ENCODE measurements at regions not wholly inside any gene's neighbourhood (a gene's known extent, or its start where the extent isn't known, plus 50 kb on each side); places are given as distances from the start of the nearest gene placed in this dataset.
A peak's percentile ranks its signal among the peaks of the same experiment; 100 is the strongest.
"Not testable (repeated sequence)": the region's sequence is repeated elsewhere in the genome, so short reads cannot be mapped to it uniquely, and the experiment has no call there.

DNA sequence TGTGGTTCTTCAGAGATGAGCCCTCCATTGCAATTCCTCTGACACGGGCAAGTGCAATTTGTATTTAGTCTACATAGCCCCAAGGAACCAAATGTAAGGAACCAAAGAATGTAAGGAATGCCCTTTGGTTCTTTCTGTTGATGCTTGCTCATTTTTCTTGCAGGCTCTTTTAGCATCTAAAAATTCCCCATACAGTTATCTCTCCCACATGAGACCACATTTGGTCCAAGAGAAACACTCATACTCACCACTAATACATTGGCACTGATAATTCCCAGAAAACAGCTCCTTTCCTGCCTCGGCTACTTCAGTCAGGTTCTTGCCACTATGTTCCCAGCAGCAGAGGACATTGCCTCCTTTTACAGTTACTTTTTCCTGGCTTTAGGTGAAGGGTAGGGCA lies 332.6 kb downstream of the AEBP2 start:
- DNase-seq (ENCODE audit: low spot score), result no peak

DNA sequence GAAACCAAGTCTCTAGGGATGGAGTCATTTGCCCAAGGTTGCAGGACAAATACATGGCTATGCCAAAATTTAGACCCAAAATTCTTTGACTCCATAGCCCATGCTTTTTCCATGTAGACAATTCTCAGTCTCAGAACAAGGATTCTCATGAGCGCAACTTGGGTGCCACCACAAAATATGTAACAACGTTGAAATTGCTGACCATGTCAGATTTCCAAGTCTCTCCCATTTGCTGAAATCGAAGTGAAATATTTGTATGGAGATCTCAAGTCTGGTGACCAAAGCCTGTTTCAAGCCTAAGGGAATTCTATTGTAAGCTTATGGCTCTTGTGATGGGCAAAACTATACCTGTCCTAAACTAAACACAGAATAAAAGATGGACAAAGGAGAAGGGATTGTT lies 333.5 kb downstream of the AEBP2 start:
- no peak for DNase-seq (ENCODE audit: low spot score)

- no peak for DNase-seq (ENCODE audit: low spot score)
These were observed 335.9 kb downstream of the AEBP2 start for GRCh38 chr12:19775241-19775640.

DNA sequence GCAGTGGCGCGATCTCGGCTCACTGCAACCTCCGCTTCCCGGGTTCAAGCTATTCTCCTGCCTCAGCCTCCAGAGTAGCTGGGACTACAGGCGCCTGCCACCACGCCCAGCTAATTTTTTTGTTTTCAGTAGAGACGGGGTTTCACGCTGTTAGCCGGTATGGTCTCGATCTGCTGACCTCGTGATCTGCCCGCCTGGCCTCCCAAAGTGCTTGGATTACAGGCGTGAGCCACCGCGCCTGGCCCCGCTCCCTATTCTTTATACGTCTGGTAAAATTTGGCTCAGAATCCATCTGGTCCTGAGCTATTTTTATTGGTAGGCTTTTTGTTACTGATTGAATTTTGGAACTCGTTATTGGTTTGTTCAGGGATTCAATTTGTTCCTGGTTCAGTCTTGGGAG lies 336.7 kb downstream of the AEBP2 start:
- not testable (repeated sequence) for DNase-seq (ENCODE audit: low spot score)

DNA sequence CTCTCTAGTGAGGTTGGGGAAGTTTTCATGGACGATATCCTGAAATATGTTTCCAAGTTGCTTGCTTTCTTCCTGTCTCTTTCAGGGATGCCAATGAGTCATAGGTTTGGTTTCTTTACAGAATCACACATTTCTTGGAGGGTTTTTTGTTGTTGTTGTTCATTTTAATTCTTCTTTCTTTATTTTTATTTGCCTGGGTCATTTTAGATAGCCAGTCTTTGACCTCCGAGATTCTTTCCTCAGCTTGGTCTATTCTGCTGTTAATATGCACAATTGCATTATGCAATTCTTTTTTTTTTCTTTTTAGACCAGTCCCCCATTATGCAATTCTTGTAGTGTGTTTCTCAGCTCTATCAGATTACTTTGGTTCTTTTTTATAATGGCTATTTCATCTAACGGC lies 338.9 kb downstream of the AEBP2 start:
- DNase-seq (ENCODE audit: low spot score), result no peak

GRCh38 chr12:19778797-19779196 lies 339.5 kb downstream of the AEBP2 start:
- no peak for DNase-seq (ENCODE audit: low spot score)

- DNase-seq (ENCODE audit: low spot score), result no peak
These were observed 340.2 kb downstream of the AEBP2 start for GRCh38 chr12:19779395-19780056.

- no peak for DNase-seq (ENCODE audit: low spot score)
These were observed 341.2 kb downstream of the AEBP2 start for GRCh38 chr12:19780460-19780859.

GRCh38 chr12:19783547-19784444 lies 344.5 kb downstream of the AEBP2 start:
- DNase-seq (ENCODE audit: low spot score), result no peak

- peak; percentile 47 for DNase-seq (ENCODE audit: low spot score)
These were observed 352.7 kb downstream of the AEBP2 start for GRCh38 chr12:19792028-19792427.

DNA sequence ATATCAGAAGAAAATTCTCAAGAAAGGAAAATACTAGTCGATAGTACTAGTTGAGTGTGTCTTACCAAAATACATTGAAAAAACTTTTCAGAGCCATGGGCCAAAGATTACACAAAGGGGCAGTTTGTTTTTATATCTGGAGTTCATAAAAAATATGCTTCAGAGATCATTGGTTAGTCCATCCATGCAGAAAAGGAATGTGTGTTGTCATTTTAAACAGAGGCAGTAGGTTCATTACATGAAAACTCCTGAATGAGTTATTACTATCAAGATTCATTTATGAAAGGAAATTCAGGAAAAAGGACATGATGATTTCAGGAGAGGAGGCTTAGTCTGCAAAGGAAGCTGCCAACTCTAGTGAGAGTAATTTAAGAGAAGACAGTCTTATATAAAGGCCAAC lies 354.8 kb downstream of the AEBP2 start:
- no peak for DNase-seq (ENCODE audit: low spot score)

- DNase-seq (ENCODE audit: low spot score), result no peak
These were observed 359.9 kb downstream of the AEBP2 start for GRCh38 chr12:19799216-19799615.

DNA sequence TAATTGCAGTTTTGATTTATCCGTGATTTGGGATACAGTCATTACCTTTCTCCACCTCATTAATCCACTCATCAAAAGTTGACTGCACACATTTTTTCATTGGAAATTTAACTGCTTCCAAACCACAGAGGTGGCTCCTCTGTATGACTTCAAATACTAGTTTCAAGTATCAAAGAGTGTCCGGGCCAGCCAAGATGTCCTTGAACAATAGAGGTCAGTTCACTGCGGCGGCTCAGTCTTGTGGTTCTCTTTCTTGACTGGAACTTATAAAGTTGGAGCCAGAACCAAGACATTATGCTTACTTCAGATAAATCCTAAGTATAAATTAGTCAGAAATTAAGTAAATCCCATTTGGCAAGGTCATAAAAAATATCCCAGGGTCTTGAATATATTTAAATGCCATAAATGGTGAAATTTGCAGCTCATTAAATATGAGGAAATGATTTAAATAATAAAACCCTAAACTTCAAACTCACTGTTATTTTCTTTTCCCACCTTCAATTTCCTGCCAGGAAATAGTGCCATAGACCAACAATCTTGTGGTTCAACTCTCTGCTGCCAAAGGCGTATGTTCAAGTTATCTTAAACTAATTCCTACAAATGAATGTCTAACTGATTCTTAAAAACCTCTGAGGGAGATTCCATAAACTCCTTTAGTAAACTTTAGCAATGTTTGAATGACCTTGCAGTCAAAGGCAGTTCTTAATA lies 360.8 kb downstream of the AEBP2 start:
- DNase-seq (ENCODE audit: low spot score), result no peak

DNA sequence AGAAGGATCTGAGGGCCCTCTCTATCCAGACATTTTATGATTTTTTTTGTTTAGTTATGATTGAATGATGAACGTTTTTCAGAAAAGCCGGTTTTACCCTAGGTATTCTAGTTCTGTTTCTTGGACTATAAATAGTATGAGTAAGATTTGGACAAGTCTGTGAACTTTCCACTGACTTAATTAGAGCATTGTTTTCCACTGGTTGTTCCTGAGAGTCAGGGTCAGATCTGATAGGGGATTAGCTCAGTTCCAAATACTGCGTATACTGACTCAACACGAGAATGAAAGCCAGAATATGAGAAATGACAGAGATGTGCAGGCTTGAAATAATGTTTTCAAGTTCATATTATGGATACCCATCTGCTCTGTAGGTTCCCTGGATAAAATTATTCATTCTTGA lies 361.6 kb downstream of the AEBP2 start:
- DNase-seq (ENCODE audit: low spot score), result peak; percentile 72

GRCh38 chr12:19801941-19802340 lies 362.6 kb downstream of the AEBP2 start:
- DNase-seq (ENCODE audit: low spot score), result no peak

- DNase-seq (ENCODE audit: low spot score), result no peak
These were observed 363.6 kb downstream of the AEBP2 start for GRCh38 chr12:19802915-19803314.

- no peak for DNase-seq (ENCODE audit: low spot score)
These were observed 365.4 kb downstream of the AEBP2 start for GRCh38 chr12:19804737-19805136.

GRCh38 chr12:19808371-19808770 lies 369.1 kb downstream of the AEBP2 start:
- DNase-seq (ENCODE audit: low spot score), result no peak

DNA sequence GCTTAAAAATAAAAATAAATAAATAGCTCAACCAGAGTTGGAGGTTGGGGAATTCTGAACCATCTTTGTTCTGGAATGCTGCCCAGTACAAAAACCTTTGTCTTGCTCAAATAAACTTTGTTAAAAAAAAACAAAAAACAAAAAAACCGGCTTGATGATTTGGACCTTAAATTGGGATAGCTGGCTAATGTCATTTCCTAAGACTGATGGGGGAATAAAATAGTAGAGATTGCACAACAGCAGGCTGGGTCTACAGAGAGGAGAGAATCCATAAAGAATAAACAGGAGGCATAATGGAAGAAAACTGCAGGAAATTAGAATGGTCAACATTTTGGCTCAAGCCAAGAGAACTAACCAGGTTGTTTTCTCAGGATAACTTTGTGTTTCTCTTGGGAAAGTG lies 370.9 kb downstream of the AEBP2 start:
- DNase-seq (ENCODE audit: low spot score), result no peak

DNA sequence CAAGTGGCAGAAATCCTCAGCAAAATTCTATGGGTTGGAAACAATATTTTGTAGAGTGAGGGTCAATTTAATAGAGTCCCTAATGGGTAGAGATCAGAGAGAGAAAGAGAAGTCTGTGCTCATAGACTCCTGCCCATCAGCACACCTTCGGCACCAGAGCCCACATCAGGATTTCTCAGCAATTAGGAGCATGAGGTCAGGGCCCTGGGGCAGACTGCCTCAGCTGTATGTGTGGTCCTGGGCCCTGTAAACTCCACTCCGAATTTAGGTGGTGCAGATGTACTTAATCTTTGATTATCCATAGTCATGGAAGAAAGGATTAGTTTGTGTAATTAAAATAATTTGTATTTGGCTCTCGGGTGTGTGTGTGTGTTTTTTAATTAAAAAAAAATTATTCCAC lies 372.6 kb downstream of the AEBP2 start:
- DNase-seq (ENCODE audit: low spot score), result no peak

GRCh38 chr12:19819231-19819630 lies 379.9 kb downstream of the AEBP2 start:
- DNase-seq (ENCODE audit: low spot score), result no peak

GRCh38 chr12:19822476-19822875 lies 383.2 kb downstream of the AEBP2 start:
- no peak for DNase-seq (ENCODE audit: low spot score)

GRCh38 chr12:19823326-19823725 lies 384.0 kb downstream of the AEBP2 start:
- not testable (repeated sequence) for DNase-seq (ENCODE audit: low spot score)
